GM21576 (cell line): ENCODE measurements at regions not wholly inside any gene's neighbourhood (a gene's known extent, or its start where the extent isn't known, plus 50 kb on each side); places are given as distances from the start of the nearest gene placed in this dataset.
"Not testable (repeated sequence)": the region's sequence is repeated elsewhere in the genome, so short reads cannot be mapped to it uniquely, and the experiment has no call there.

Experiments
- ATAC-seq: cut with Tn5 transposase; IDR thresholded peaks from one replicate; pipeline ENCODE4 v1.9.1; 2021; ENCODE audit warnings: mild to moderate bottlenecking, moderate library complexity; ENCODE audit not compliant: unreplicated experiment

- no peak for ATAC-seq
Observed at GRCh38 chr9:27671636-27672035, 98.4 kb upstream of the C9orf72 start.

GRCh38 chr9:27672718-27673117 is 99.4 kb upstream of the C9orf72 start:
- no peak for ATAC-seq

- ATAC-seq = no peak
Observed at GRCh38 chr9:27673641-27674040, 100.4 kb upstream of the C9orf72 start.

GRCh38 chr9:27675354-27675753 is 102.1 kb upstream of the C9orf72 start:
- no peak for ATAC-seq

GRCh38 chr9:27676827-27677226 is 103.5 kb upstream of the C9orf72 start:
- ATAC-seq = no peak

GRCh38 chr9:27679338-27679737 is 106.1 kb upstream of the C9orf72 start:
- no peak for ATAC-seq

- ATAC-seq = no peak
Observed at GRCh38 chr9:27683181-27683580, 109.9 kb upstream of the C9orf72 start.

GRCh38 chr9:27688954-27689353 is 115.7 kb upstream of the C9orf72 start:
- ATAC-seq = no peak

- not testable (repeated sequence) for ATAC-seq
Observed at GRCh38 chr9:27690816-27691215, 117.5 kb upstream of the C9orf72 start.

GRCh38 chr9:27699621-27700020 is 126.3 kb upstream of the C9orf72 start:
- ATAC-seq = no peak

GRCh38 chr9:27701016-27701415 is 127.7 kb upstream of the C9orf72 start:
- no peak for ATAC-seq

- no peak for ATAC-seq
Observed at GRCh38 chr9:27701587-27701986, 128.3 kb upstream of the C9orf72 start.

GRCh38 chr9:27703216-27703980 is 130.1 kb upstream of the C9orf72 start:
- no peak for ATAC-seq

GRCh38 chr9:27711241-27711640 is 138.0 kb upstream of the C9orf72 start:
- ATAC-seq = no peak

GRCh38 chr9:27712806-27713205 is 139.5 kb upstream of the C9orf72 start:
- no peak for ATAC-seq

- ATAC-seq = no peak
Observed at GRCh38 chr9:27714388-27714787, 141.1 kb upstream of the C9orf72 start.

- ATAC-seq = no peak
Observed at GRCh38 chr9:27715651-27716050, 142.4 kb upstream of the C9orf72 start.

GRCh38 chr9:27717991-27718390 is 144.7 kb upstream of the C9orf72 start:
- ATAC-seq = no peak

GRCh38 chr9:27719711-27720110 is 146.4 kb upstream of the C9orf72 start:
- ATAC-seq = no peak

- ATAC-seq = no peak
Observed at GRCh38 chr9:27722866-27723265, 149.6 kb upstream of the C9orf72 start.

GRCh38 chr9:27726244-27727081 is 153.2 kb upstream of the C9orf72 start:
- ATAC-seq = peak; percentile 66

- no peak for ATAC-seq
Observed at GRCh38 chr9:27732494-27732893, 159.2 kb upstream of the C9orf72 start.
